Suprapubic skin (tissue), 4 donors: ENCODE measurements at regions not wholly inside any gene's neighbourhood (a gene's known extent, or its start where the extent isn't known, plus 50 kb on each side); places are given as distances from the start of the nearest gene placed in this dataset.
A peak's percentile ranks its signal among the peaks of the same experiment; 100 is the strongest.

Source experiments
- DNase-seq, 2 donors: peaks; one replicate each; pipeline ENCODE4 v3.0.0-alpha.2; 2019; ENCODE audit warnings: low spot score in 2 of 2
- H3K27ac ChIP-seq: fragments of 200-600 bp; sonication (generic); one replicate; pipeline ENCODE4 v1.5.1; 2019
- H3K27me3 ChIP-seq: fragments of 200-600 bp; sonication (generic); one replicate; pipeline ENCODE4 v1.5.1; 2019
- H3K36me3 ChIP-seq: fragments of 200-600 bp; sonication (generic); one replicate; pipeline ENCODE4 v1.5.1; 2019
- H3K4me1 ChIP-seq: fragments of 200-600 bp; sonication (generic); one replicate; pipeline ENCODE4 v1.5.1; 2019
- H3K4me3 ChIP-seq: fragments of 200-600 bp; sonication (generic); one replicate; pipeline ENCODE4 v1.5.1; 2019; ENCODE audit warnings: mild to moderate bottlenecking
- H3K9me3 ChIP-seq: fragments of 200-600 bp; sonication (generic); one replicate; pipeline ENCODE4 v1.5.1; 2019
- CTCF ChIP-seq, 2 donors: fragments of 200-600 bp in 1 of 2; fragments of 450-650 bp in 1 of 2; sonication (generic) in 1 of 2; IDR thresholded peaks; one replicate each; pipeline ENCODE4 v1.5.1; 2016 to 2019; ENCODE audit warnings: antibody characterized with exemption in 2 of 2, mild to moderate bottlenecking in 1 of 2, moderate library complexity in 1 of 2
- EP300 ChIP-seq: sonication (generic); formaldehyde crosslinking; IDR thresholded peaks from one replicate; pipeline ENCODE4 v1.6.1; 2017; ENCODE audit warnings: antibody characterized with exemption
- POLR2A ChIP-seq, 2 donors: fragments of 450-650 bp; IDR thresholded peaks; one replicate each; pipeline ENCODE4 v1.6.1; 2017; ENCODE audit warnings: antibody characterized with exemption in 2 of 2, mild to moderate bottlenecking in 2 of 2, moderate library complexity in 2 of 2
- POLR2AphosphoS5 ChIP-seq, 3 donors: sonication (generic); formaldehyde crosslinking; IDR thresholded peaks; one replicate each; pipeline ENCODE4 v1.6.1; 2017; ENCODE audit warnings: antibody characterized with exemption in 3 of 3
- WGBS: methylation state at CpG from one replicate; pipeline ENCODE4 v1.1.5; 2018; 5-methylcytosine and 5-hydroxymethylcytosine counted together

DNA sequence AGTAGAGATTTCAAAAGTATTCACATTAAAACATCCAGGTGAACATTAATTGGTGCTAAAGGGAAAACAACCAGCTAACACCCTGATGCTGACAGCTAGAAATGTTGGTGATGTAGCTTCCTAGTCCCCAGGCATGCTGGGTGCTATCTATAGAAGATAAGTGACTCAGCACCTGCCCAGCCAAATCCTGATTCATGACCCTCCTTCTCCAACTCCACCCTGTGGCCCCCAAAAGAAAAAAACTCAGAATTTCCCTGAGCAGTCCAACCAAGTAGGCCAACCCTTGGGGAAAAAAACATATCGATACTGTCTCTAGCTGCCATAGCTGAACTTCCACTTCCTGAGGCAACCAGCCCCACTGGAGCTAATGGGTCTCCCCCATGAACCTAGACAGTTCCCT, 197.6 kb upstream of the KLF3 start:
- Histone ChIP-seq H3K4me1 (peaks cover 5% of the 10 kb centered on the region), H3K27me3 (no peaks in the 10 kb centered on the region), H3K36me3 (no peaks in the 10 kb centered on the region), H3K27ac (no peak overlapping the region), H3K9me3 (no peaks in the 10 kb centered on the region), H3K4me3 (no peak overlapping the region)
- DNase-seq, result no peak
- TF ChIP-seq EP300, result no peak
- TF ChIP-seq POLR2AphosphoS5 (IDR thresholded peaks at IDR 0.05), result no peak
- TF ChIP-seq POLR2A (IDR thresholded peaks at IDR 0.05), result no peak
- no peak for TF ChIP-seq CTCF (IDR thresholded peaks at IDR 0.05)
- WGBS, result 50% methylated on average over 1 of the region's 1 CpG

GRCh38 chr4:38467296-38467695, 196.7 kb upstream of the KLF3 start:
- Histone ChIP-seq H3K4me1 (peaks cover 5% of the 10 kb centered on the region), H3K27me3 (no peaks in the 10 kb centered on the region), H3K9me3 (no peaks in the 10 kb centered on the region), H3K27ac (no peak overlapping the region), H3K36me3 (no peaks in the 10 kb centered on the region), H3K4me3 (no peak overlapping the region)
- whole genome bisulfite sequencing, result 88% methylated on average over 1 of the region's 1 CpG
- no peak for DNase-seq
- no peak for TF ChIP-seq EP300
- TF ChIP-seq POLR2A (IDR thresholded peaks at IDR 0.05), result no peak
- TF ChIP-seq CTCF (IDR thresholded peaks at IDR 0.05), result no peak
- TF ChIP-seq POLR2AphosphoS5 (IDR thresholded peaks at IDR 0.05), result no peak

DNA sequence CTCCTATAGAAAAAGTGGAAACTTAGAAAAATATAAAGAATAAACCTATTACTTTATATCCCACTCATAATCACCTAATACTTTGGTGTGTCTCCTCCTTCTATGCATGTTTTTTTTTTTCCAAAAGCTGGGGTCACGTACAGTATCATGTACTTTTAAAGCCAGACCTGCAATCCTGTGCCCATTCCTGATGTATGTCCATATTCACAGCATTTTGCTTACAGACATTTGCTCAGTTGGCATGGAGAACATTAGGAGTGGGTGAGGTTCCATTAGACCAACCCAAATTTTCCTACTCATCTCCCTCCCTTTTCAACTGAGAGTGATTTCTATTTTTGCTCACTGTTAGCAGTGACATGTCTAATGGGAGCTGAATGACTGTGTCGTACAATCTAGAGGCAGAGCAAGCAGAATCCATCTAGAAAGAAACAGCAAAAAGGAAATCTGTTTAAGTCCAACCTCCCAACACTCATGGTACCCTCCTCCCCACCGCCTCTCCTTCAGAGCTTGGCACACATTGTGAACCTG, 195.6 kb upstream of the KLF3 start:
- no peaks in the 10 kb centered on the region for H3K9me3 ChIP-seq
- TF ChIP-seq POLR2AphosphoS5 (IDR thresholded peaks at IDR 0.05), result no peak
- no peak for TF ChIP-seq POLR2A (IDR thresholded peaks at IDR 0.05)
- no peak for TF ChIP-seq CTCF (IDR thresholded peaks at IDR 0.05)
- no peak for TF ChIP-seq EP300
- no peak overlapping the region for H3K4me3 ChIP-seq
- peak overlapping the region; percentile 6 for H3K27ac ChIP-seq
- H3K4me1 ChIP-seq, result no peaks in the 10 kb centered on the region
- no peak for DNase-seq
- no peaks in the 10 kb centered on the region for H3K36me3 ChIP-seq
- 59% methylated on average over 3 of the region's 3 CpGs for WGBS
- H3K27me3 ChIP-seq, result no peaks in the 10 kb centered on the region

DNA sequence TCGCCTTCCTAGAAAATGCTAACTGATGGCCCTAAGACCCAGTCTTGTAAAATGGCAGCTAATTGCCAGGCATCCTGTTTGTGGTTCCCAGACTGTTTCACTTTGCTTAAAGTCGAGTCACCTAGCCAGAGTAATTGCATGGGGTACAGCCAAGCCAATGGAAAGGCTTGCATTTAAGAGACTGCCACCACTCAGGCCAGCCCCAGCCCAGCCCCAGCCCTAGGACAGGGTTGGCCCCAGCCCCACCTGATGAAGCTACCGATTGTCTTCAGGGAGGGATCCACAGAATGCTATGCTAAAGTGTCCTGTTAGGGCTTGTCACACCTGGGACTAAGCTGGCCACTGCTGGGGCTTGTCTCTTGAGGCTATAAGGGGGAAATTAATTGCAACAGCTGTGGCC, 194.6 kb upstream of the KLF3 start:
- Histone ChIP-seq H3K27ac (peak overlapping the region; percentile 2), H3K36me3 (no peaks in the 10 kb centered on the region), H3K9me3 (no peaks in the 10 kb centered on the region), H3K4me3 (no peak overlapping the region), H3K27me3 (no peaks in the 10 kb centered on the region), H3K4me1 (no peaks in the 10 kb centered on the region)
- DNase-seq, result no peak
- WGBS, result 43% methylated on average over 2 of the region's 3 CpGs
- TF ChIP-seq EP300 (no peak), CTCF (IDR thresholded peaks at IDR 0.05) (no peak), POLR2AphosphoS5 (IDR thresholded peaks at IDR 0.05) (no peak), POLR2A (IDR thresholded peaks at IDR 0.05) (no peak)

GRCh38 chr4:38470735-38471262, 193.2 kb upstream of the KLF3 start:
- Histone ChIP-seq H3K4me1 (no peaks in the 10 kb centered on the region), H3K36me3 (no peaks in the 10 kb centered on the region), H3K4me3 (no peak overlapping the region), H3K27ac (no peak overlapping the region), H3K27me3 (no peaks in the 10 kb centered on the region), H3K9me3 (no peaks in the 10 kb centered on the region)
- TF ChIP-seq CTCF (IDR thresholded peaks at IDR 0.05) (no peak), POLR2A (IDR thresholded peaks at IDR 0.05) (no peak), POLR2AphosphoS5 (IDR thresholded peaks at IDR 0.05) (no peak), EP300 (no peak)
- 95% methylated on average over 2 of the region's 2 CpGs for WGBS
- DNase-seq, result no peak
